Stimulated activated CD4-positive, alpha-beta T cell treated with anti-CD3 and anti-CD28 coated beads, Interleukin-4, amount 100 ng/mL, for 48 hours (primary cell): ENCODE measurements at regions not wholly inside any gene's neighbourhood (a gene's known extent, or its start where the extent isn't known, plus 50 kb on each side); places are given as distances from the start of the nearest gene placed in this dataset.
"Not testable (repeated sequence)": the region's sequence is repeated elsewhere in the genome, so short reads cannot be mapped to it uniquely, and the experiment has no call there.

ENCODE experiments used
- DNase-seq, 2 donors: peaks; one replicate each; pipeline ENCODE4 v3.0.0-alpha.2; 2020; ENCODE audit warnings: low read depth in 2 of 2

DNA sequence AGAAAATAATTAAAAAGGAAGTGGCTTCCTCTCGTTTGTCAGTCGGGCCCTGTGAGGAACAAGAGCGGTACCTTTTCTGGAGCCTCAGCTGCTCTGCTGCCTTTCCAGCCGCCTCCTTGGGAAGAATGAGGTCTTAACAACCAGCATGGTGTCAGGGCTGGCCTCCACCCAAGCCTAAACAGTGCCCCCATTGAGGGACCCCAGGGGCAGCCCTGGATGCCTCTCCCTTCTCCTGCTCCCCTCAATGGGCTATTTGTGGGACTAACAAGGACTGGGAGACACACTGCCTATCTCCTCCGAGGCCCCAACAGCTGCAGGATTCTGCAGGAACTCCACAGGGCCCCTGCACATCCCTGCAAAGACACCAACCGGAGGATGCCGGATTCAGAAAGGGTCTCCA, 155.4 kb upstream of the MAP3K1 start:
- DNase-seq, result no peak

GRCh38 chr5:56658972-56659371, 156.4 kb upstream of the MAP3K1 start:
- DNase-seq, result no peak

DNA sequence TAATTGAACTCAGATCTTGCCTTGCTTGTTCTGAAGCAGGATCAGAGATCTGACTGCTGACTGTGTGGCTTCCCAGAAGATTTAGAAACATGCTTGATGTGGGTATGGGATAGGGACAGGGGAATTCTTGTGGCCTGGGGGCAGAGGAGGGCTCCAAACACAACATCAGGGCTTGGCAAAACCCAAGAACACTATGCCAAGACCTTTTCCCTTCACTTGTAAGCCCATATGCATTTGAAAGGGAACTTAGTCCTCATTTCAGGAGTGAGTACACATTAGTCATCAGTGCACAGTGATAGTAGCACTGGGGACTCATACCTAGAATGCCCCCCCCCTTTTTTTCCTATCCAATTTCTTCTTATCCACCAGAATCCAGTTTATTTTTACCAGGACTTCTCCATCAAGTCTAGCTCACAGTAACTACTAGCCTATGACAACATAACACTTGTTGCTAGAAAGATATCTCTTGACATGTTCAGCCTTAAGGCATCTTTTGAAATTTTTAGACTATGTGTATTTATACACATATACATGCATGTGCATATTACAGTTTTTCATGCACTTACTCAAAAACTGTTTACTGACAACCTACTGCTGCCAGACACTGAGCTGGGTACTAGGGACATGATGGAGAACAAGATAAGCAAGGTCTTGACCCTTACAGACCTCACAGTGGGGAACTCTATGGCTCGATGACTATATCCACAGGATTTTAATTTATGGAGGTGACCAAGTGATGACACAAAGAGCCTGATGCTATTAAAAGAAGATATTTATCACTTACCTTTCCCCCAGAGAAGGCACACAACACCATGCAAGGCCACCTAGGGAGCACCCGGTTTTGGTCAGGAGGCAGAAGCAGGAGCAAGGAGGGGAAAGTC, 158.3 kb upstream of the MAP3K1 start:
- no peak for DNase-seq

DNA sequence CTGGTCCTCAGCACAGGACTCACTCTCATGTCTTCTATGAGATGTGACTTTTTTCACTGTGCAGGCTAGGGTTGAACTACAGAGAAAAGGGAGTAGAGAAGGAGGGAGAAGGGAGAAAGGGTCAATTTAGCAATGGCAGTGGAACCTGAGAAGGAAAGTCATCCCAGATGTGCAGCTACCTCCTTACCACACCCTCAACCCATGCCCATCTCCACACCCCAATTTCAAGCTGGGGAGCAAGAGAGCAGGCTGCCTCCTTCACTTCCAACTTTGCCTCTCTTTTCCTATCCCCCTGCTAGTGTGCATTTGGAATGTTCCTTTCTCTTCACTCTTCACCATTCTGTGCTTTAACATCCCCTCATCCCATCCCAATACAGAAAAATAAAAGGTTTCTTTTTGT, 163.5 kb upstream of the MAP3K1 start:
- no peak for DNase-seq

DNA sequence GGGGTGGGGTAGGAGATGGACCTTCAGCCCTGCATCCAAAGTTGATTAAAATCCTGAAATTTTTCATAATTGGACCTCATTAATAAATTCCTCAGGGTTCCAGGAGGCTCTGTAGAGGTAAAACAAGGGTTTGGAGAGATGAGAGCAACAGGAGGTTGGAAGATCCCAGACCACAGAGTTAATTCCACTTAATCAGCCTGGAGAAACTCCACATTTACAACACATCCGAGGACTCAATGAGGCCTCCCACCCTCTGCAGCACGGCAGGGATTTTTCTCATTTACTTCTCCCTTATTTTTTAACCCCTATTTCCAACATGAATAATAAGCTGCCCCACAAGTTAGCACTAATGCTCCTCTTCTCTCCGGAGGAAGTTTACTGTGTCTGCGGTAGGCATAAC, 165.0 kb upstream of the MAP3K1 start:
- no peak for DNase-seq

DNA sequence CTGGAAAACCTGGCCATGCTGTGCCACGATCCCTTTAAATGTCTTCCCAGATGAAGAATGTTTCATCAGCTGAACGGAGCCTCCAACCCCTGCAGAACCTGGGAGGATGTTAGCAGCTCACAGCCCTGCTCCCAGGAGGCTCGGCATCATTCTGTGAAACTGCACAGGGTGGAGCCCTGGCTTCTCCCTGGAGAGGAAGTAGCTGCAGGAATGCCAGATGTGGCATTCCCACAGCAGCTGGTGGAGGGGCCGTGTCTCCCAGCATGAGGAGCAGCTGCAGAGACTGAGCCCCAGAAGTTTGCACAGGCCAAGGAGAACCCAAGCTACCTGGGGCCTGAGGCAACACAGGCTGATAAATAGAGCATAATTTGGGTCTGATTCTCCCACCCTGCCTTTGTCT, 165.8 kb upstream of the MAP3K1 start:
- no peak for DNase-seq

DNA sequence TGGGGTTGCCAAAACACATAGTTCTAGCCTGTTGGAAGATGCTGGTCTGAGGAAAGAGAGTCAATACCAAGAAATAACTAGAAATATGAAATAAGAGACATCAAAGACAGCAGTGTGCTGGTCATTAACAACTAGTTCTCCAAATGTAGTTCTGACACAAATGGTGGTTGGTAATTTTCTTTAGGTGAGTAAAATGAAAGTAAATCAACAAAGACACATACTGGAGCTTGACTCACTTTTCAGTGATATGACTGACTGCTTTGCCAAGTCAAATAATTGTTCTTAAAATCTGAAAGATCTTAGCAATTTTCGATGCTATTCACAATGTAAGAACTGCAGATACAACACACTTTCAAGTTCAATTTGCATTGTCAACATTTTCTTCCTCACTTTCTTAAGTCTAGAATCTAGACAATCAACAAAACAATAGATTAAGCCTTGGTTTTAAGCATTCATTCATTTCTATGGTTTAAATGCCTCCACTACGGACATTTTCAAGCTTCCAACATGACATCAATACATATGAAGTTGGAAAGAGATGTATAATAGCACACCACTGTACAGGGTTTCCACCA, 166.8 kb upstream of the MAP3K1 start:
- DNase-seq, result no peak

- no peak for DNase-seq
Observed at GRCh38 chr5:56647099-56647850, 168.1 kb upstream of the MAP3K1 start.

- no peak for DNase-seq
Observed at GRCh38 chr5:56641635-56642260, 173.6 kb upstream of the MAP3K1 start.

DNA sequence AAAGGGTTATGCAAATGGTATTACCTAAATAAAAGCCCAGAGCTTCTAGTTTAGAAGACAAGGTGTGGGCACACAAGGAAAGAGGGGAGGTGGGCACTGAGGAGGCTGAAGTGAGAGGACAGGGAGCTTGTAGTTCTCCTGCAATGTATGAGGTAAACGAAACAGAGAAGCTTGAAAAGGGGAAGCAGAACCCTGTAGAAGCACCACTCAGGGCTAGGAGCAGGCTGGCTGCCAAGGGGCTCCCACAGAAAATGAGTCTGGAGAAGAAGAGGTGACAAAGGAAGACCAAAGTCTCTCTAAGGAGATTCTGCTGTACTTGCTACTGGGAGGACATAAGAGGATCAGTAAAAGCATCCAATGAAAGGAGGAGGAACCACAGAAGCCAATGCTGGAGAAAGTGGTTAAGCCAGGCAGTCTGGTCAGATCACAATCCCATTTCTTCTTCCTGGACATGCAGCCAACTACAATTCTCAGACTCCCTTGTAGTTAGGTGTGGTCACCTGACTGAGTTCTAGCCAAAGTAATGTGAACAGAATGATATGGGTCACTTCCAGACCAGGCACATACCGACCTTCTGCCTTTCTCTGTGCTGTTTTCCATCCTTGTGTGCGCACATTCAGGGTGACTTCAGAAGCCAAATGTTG, 174.5 kb upstream of the MAP3K1 start:
- DNase-seq, result no peak

DNA sequence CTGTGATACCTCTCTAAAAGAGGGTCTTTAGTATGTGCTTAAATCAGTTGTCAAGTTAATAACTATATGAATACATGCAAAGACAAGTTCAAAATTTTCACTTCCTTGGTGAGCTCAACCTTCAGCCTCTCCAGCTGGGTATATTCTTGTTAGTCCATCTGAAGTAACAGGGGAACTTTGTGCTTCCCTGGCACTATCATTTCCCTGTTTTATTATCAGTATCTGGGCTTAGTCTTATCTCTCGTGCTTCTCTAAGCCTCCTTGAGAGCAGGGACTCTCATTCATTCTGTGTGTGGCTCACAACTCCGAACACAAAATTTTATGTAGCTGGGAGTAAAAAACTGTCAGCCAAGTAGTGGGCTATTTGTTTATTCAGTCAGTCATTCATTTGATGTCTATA, 175.9 kb upstream of the MAP3K1 start:
- DNase-seq, result no peak

- no peak for DNase-seq
Observed at GRCh38 chr5:56638768-56639238, 176.5 kb upstream of the MAP3K1 start.

GRCh38 chr5:56638061-56638621, 177.2 kb upstream of the MAP3K1 start:
- DNase-seq, result no peak

- DNase-seq, result no peak
Observed at GRCh38 chr5:56637321-56637920, 177.9 kb upstream of the MAP3K1 start.

DNA sequence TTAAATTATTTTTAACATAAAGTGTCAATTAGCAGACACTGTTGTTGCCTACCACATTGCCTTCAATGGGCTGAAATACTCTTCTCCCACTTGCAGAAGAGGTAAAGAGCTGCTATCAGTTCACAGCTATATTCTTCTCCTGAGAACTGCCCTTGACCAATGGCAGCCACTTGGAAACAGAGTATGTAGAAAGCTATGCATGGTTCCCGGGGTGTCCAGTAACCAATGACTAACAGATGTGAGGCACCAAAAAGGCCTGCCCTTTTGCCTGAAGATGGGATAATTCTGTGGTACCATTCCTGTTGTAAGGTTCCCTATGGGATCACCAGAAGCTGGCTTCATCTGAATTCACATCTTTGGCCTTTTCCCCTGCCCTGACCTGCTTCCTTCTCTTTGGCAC, 181.4 kb upstream of the MAP3K1 start:
- no peak for DNase-seq

DNA sequence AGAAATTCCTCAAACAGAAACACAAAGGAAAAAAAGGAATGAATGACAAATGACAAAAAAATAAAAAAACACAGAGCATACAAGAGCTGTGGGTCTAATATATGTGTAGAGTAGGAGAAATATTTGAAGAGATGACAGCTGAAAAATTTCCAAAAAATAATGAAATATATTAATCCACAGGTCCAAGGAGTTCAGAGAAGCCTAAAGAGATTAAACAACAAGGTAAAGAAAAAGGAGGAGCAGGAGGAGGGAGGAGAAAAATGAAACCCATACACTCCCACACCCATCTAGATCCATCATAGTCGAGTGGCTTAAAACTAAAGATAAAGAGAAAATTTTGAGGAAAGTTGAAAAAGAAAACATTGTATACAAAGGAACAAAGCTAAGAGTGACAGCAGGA, 182.4 kb upstream of the MAP3K1 start:
- no peak for DNase-seq

DNA sequence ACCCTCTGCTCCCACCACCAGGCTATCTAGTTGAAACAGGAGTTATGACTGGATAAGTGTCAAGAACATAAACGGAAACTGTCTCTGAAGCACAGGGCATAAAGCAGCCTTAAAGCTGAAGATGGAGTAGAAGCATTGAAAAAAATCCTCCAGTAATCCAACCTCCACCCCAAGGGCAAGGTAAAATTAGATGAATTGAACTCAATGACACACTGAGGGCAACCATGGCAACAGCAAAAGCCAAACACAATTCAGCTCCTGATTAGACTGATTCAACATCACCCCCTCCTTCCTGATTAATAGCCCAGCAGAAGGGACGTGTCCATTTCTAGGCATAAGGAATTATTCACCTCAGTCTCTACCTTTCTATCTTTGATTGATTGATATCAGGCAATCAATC, 183.2 kb upstream of the MAP3K1 start:
- no peak for DNase-seq

DNA sequence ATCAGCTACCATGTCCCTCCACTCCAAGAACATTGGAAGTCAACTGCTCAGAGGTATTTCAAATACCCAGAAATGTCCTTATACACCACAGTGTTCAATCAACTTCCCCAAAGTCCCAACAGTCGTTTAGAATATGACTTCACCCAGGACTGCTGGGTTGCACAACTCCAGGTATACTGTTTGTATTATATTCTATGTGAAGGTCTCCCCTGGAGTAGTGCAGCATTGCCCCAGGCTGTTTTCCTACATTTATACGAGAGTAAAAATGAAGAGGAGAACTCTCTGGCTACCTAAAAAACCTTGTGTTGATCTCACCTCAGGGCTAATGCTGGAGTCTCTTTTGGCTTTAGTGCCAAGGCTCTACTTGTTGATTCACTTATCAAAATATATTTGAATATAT, 183.6 kb upstream of the MAP3K1 start:
- DNase-seq, result no peak

DNA sequence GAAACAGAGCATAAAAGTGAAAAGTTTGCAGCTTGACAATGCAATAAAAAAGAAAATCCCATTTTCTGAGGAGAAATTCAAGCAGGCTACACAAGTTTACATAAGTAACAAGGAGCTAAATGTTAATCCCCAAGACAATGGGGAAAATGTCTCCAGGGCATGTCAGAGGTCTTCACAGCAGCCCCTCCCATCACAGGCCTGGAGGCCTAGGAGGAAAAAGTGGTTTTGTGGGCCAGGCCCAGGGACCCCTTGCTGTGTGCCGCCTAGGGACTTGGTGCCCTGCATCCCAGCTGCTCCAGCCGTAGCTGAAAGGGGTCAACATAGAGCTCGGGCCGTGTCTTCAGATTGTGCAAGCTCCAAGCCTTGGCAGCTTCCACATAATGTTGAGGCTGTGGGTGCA, 186.7 kb upstream of the MAP3K1 start:
- not testable (repeated sequence) for DNase-seq

DNA sequence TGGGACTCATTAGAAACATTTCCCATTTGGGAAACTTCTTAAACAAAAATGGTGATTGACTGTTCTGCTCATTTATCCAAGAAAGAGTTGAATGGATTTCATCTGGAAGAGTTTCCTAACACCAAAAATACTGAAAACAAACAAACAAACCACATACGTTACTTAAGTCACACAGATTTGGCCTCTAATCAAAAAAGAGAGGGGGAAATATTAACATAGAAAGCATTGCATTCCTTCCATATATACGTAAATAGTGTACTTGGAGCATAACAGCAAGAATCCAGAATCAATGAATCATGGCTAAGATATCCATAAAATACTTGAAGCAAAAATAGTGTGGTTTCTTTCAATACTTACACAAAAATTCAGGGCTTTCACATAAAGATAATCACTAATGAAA, 189.8 kb upstream of the MAP3K1 start:
- DNase-seq, result no peak

DNA sequence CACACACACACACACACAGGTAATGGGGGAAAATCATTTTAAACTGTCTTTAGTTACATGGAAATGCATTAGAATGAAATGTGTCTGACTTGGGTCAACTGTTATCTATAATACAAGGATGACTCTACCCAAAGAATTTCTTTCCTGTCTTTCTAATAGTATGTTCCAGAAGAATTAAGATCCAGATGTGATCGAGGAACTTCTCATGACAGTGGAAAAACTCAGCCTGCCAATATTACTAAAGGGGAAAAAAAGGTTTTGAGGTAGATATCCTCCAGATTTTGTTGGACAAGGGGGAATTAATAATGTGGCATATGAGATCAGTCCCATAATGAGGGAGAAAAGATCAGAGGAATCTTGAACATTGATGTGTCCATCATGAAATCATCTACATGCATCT, 190.6 kb upstream of the MAP3K1 start:
- DNase-seq, result no peak
